Astrocyte of the cerebellum (primary cell): ENCODE measurements at regions not wholly inside any gene's neighbourhood (a gene's known extent, or its start where the extent isn't known, plus 50 kb on each side); places are given as distances from the start of the nearest gene placed in this dataset.

ENCODE experiments used
- DNase-seq: peaks from one replicate; pipeline ENCODE4 v3.0.0-alpha.2; 2011; ENCODE audit warnings: low read depth
- H3K4me3 ChIP-seq: 2 replicates; pipeline ENCODE4 v1.5.1; 2011; ENCODE audit warnings: mild to moderate bottlenecking, low read depth, low read length, moderate library complexity
- CTCF ChIP-seq: IDR thresholded peaks from 2 replicates; pipeline ENCODE4 v1.5.1; 2012; ENCODE audit warnings: low read length, low read depth, moderate library complexity, mild to moderate bottlenecking; ENCODE audit errors: missing control alignments
- in situ Hi-C: cut with HindIII; loops from 2 replicates; pipeline ENCODE4 v1.10.0; 2017; ENCODE audit warnings: low sequenced_read_pairs

- DNase-seq, result no peak
- in situ Hi-C loops, result no loop called here
- H3K4me3 ChIP-seq, result no peak overlapping the region
- no peak for TF ChIP-seq CTCF
These were observed 53.2 kb downstream of the DNAAF9 start for GRCh38 chr20:3354247-3354646.

- DNase-seq, result no peak
- no peak for TF ChIP-seq CTCF
- no peak overlapping the region for H3K4me3 ChIP-seq
- in situ Hi-C loops, result no loop called here
These were observed 53.8 kb downstream of the DNAAF9 start for GRCh38 chr20:3353646-3354045.

GRCh38 chr20:3352202-3352601 is 55.3 kb downstream of the DNAAF9 start:
- H3K4me3 ChIP-seq, result no peak overlapping the region
- no peak for DNase-seq
- in situ Hi-C loops, result no loop called here
- no peak for TF ChIP-seq CTCF

GRCh38 chr20:3350422-3350821 is 57.0 kb downstream of the DNAAF9 start:
- H3K4me3 ChIP-seq, result no peak overlapping the region
- no peak for TF ChIP-seq CTCF
- in situ Hi-C loops, result no loop called here
- no peak for DNase-seq

- DNase-seq, result no peak
- in situ Hi-C loops, result no loop called here
- H3K4me3 ChIP-seq, result no peak overlapping the region
- TF ChIP-seq CTCF, result no peak
These were observed 57.7 kb downstream of the DNAAF9 start for GRCh38 chr20:3349786-3350185.

GRCh38 chr20:3342766-3343165 is 64.7 kb downstream of the DNAAF9 start:
- in situ Hi-C loops, result no loop called here
- TF ChIP-seq CTCF, result no peak
- no peak for DNase-seq
- H3K4me3 ChIP-seq, result no peak overlapping the region

GRCh38 chr20:3340443-3340842 is 67.0 kb downstream of the DNAAF9 start:
- no peak overlapping the region for H3K4me3 ChIP-seq
- no peak for DNase-seq
- no peak for TF ChIP-seq CTCF
- in situ Hi-C loops, result no loop called here
